Chondrocyte (in vitro differentiated cells): ENCODE measurements at regions not wholly inside any gene's neighbourhood (a gene's known extent, or its start where the extent isn't known, plus 50 kb on each side); places are given as distances from the start of the nearest gene placed in this dataset.

Source experiments
- DNase-seq: peaks from one replicate; pipeline ENCODE4 v3.0.0; 2021; ENCODE audit warnings: mixed read lengths, low spot score
- H3K27ac Mint-ChIP-seq: one replicate; pipeline ENCODE4 v1.8.0; 2021; ENCODE audit warnings: mild to moderate bottlenecking, moderate library complexity, mixed read lengths; ENCODE audit not compliant: unreplicated experiment
- H3K27me3 Mint-ChIP-seq: 2 replicates; pipeline ENCODE4 v1.8.0; 2021; ENCODE audit warnings: low read depth, mixed read lengths
- H3K36me3 Mint-ChIP-seq: 2 replicates; pipeline ENCODE4 v1.8.0; 2021; ENCODE audit warnings: low read depth, mixed read lengths
- H3K4me1 Mint-ChIP-seq: 2 replicates; pipeline ENCODE4 v1.8.0; 2021; ENCODE audit warnings: low read depth, mild to moderate bottlenecking, mixed read lengths
- H3K4me3 Mint-ChIP-seq: one replicate; pipeline ENCODE4 v1.8.0; 2021; ENCODE audit warnings: mild to moderate bottlenecking, moderate library complexity, mixed read lengths; ENCODE audit not compliant: unreplicated experiment
- H3K9me3 Mint-ChIP-seq: 2 replicates; pipeline ENCODE4 v1.8.0; 2021; ENCODE audit warnings: low read depth, mixed read lengths
- TF ChIP-seq, protein P1 (sequence below): fragments of 200-600 bp; sonication (generic); IDR thresholded peaks from 2 replicates; pipeline ENCODE4 v1.5.0; 2021; ENCODE audit warnings: antibody characterized with exemption, mild to moderate bottlenecking, moderate library complexity

DNA sequence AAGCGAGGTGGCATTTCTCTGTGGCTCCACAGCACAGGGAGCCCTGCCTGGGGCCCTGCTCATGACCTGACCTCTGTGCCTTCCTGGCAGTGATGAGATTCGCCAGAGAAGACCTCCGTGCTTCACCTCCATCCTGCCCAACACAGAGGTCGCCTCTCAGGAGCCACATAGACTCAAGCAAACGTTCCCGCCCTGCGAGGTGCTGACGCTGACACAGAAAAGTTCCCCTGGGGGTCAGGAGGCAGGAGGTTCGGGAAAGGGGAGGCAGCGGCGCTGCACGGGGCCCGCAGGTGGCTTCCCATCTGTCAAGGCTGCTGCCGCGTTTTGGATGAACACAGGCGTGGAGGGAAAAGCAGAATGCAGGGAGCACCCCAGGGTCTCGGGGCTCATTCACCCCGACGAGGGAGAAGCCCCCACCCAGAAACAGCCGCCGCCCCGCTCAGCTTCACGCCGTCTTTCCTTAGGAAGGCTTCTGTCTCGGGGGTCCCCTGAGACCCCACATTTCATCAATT is 579.6 kb upstream of the SALL3 start:
- Mint-ChIP-seq H3K4me1 (no peaks in the 10 kb centered on the region), H3K36me3 (no peaks in the 10 kb centered on the region), H3K27ac (no peak overlapping the region), H3K27me3 (no peaks in the 10 kb centered on the region), H3K9me3 (peaks cover 13% of the 10 kb centered on the region), H3K4me3 (no peak overlapping the region)
- DNase-seq, result no peak
- TF ChIP-seq, protein P1, sequence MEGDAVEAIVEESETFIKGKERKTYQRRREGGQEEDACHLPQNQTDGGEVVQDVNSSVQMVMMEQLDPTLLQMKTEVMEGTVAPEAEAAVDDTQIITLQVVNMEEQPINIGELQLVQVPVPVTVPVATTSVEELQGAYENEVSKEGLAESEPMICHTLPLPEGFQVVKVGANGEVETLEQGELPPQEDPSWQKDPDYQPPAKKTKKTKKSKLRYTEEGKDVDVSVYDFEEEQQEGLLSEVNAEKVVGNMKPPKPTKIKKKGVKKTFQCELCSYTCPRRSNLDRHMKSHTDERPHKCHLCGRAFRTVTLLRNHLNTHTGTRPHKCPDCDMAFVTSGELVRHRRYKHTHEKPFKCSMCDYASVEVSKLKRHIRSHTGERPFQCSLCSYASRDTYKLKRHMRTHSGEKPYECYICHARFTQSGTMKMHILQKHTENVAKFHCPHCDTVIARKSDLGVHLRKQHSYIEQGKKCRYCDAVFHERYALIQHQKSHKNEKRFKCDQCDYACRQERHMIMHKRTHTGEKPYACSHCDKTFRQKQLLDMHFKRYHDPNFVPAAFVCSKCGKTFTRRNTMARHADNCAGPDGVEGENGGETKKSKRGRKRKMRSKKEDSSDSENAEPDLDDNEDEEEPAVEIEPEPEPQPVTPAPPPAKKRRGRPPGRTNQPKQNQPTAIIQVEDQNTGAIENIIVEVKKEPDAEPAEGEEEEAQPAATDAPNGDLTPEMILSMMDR, result no peak

GRCh38 chr18:78402440-78402839 is 577.2 kb upstream of the SALL3 start:
- Mint-ChIP-seq H3K27ac (no peak overlapping the region), H3K36me3 (no peaks in the 10 kb centered on the region), H3K9me3 (peaks cover 11% of the 10 kb centered on the region), H3K27me3 (no peaks in the 10 kb centered on the region), H3K4me3 (no peak overlapping the region), H3K4me1 (no peaks in the 10 kb centered on the region)
- TF ChIP-seq, protein P1, result no peak
- DNase-seq, result no peak

GRCh38 chr18:78402966-78403365 is 576.7 kb upstream of the SALL3 start:
- Mint-ChIP-seq H3K27ac (no peak overlapping the region), H3K27me3 (no peaks in the 10 kb centered on the region), H3K36me3 (no peaks in the 10 kb centered on the region), H3K4me1 (no peaks in the 10 kb centered on the region), H3K9me3 (peaks cover 8% of the 10 kb centered on the region), H3K4me3 (no peak overlapping the region)
- TF ChIP-seq, protein P1, result no peak
- no peak for DNase-seq

GRCh38 chr18:78403371-78403770 is 576.2 kb upstream of the SALL3 start:
- Mint-ChIP-seq H3K9me3 (peaks cover 8% of the 10 kb centered on the region), H3K36me3 (no peaks in the 10 kb centered on the region), H3K4me3 (no peak overlapping the region), H3K27me3 (no peaks in the 10 kb centered on the region), H3K4me1 (no peaks in the 10 kb centered on the region), H3K27ac (no peak overlapping the region)
- no peak for DNase-seq
- TF ChIP-seq, protein P1, result no peak

DNA sequence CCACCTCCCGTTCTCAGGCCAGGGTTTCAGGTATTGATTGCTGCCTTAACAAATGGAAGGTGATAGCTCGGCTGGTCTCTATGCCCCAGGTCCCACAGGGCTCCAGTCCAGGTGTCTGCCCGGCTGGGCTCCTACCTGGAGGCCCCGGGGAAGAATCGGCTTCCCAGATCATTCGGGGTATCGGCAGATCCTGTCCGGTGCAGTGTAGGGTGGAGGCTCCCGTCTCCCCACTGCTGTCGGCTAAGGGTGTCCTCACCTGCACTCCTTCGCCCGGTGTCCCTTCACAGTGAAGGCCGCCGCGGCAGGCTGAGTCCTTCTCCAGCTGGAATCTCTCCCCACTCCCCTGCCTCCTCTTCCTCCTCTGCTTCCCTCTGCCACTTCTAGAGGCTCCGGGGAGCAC is 573.9 kb upstream of the SALL3 start:
- H3K9me3 Mint-ChIP-seq, result peaks cover 3% of the 10 kb centered on the region
- no peak for DNase-seq
- no peaks in the 10 kb centered on the region for H3K36me3 Mint-ChIP-seq
- TF ChIP-seq, protein P1, result no peak
- no peaks in the 10 kb centered on the region for H3K27me3 Mint-ChIP-seq
- H3K27ac Mint-ChIP-seq, result no peak overlapping the region
- H3K4me1 Mint-ChIP-seq, result no peaks in the 10 kb centered on the region
- H3K4me3 Mint-ChIP-seq, result no peak overlapping the region
